ENCODE measurements at regions not wholly inside any gene's neighbourhood (a gene's known extent, or its start where the extent isn't known, plus 50 kb on each side); places are given as distances from the start of the nearest gene placed in this dataset.

DNA sequence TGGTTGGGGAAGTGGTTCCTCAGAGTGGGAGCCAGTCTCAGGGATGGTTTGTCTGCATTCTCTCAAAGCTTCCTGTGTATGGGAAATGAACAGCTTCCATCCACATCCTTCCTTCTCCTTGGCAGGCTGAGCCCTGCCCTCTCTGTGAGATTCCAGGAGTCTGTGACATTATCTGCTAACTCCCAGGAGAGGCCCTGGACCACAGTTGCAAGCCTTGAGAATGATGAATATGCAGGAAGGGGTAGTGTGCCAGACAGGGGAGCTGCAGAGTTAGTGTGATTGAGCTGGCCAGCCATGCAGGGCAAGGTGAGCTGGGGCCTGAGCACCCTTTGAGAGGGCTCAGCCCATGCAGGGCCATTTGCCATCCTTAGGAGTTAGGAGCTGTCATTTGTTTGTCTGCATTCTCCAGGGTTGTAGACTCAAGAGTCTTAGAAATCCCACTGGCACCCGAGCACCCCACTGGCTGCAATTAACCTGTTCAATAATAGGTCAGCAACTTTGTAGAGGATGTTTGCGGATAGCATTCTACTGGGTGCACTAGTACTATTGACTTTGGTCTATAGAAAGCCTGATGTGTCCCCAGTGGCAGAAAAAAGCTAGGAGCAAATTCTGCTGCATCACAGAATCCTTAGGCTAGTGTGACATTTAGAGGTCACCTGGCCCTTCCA is 299.0 kb upstream of the CADM1 start:
- CTCF ChIA-PET (ENCODE audit: low intra/inter-chr PET ratio, low total read pairs): no interaction called here
- no peaks in the 10 kb centered on the region; a peak in 1 of 5 replicates for H3K27me3 ChIP-seq (ENCODE audit: control insufficient read depth in 1 of 2, insufficient read depth in 2 of 2, low read length in 2 of 2)
- DNase-seq (ENCODE audit: low spot score): no peak
- POLR2A ChIA-PET: no interaction called here
- H3K4me3 ChIP-seq (replicated peaks in 1 of 3; ENCODE audit: insufficient read depth in 1 of 3, low read depth in 2 of 3, low read length in 3 of 3): no peak overlapping the region
- no peak overlapping the region for H3K9ac ChIP-seq (ENCODE audit: insufficient read depth, low read depth, low read length)
- 0% methylated on average over 2 of the region's 2 CpGs for WGBS (ENCODE audit: low lambda C conversion rate)
- H2AFZ ChIP-seq (ENCODE audit: low read length): no peak overlapping the region
- FAIRE-seq: no peak
- TF ChIP-seq, protein P1, sequence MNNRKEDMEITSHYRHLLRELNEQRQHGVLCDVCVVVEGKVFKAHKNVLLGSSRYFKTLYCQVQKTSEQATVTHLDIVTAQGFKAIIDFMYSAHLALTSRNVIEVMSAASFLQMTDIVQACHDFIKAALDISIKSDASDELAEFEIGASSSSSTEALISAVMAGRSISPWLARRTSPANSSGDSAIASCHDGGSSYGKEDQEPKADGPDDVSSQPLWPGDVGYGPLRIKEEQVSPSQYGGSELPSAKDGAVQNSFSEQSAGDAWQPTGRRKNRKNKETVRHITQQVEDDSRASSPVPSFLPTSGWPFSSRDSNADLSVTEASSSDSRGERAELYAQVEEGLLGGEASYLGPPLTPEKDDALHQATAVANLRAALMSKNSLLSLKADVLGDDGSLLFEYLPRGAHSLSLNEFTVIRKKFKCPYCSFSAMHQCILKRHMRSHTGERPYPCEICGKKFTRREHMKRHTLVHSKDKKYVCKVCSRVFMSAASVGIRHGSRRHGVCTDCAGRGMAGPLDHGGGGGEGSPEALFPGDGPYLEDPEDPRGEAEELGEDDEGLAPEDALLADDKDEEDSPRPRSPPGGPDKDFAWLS (CRISPR knock-in tag; IDR thresholded peaks at IDR 0.05; ENCODE audit: borderline replicate concordance): no peak
- no peak for TF ChIP-seq ATF1 (CRISPR knock-in tag; IDR thresholded peaks at IDR 0.05)
- TF ChIP-seq, protein P2, sequence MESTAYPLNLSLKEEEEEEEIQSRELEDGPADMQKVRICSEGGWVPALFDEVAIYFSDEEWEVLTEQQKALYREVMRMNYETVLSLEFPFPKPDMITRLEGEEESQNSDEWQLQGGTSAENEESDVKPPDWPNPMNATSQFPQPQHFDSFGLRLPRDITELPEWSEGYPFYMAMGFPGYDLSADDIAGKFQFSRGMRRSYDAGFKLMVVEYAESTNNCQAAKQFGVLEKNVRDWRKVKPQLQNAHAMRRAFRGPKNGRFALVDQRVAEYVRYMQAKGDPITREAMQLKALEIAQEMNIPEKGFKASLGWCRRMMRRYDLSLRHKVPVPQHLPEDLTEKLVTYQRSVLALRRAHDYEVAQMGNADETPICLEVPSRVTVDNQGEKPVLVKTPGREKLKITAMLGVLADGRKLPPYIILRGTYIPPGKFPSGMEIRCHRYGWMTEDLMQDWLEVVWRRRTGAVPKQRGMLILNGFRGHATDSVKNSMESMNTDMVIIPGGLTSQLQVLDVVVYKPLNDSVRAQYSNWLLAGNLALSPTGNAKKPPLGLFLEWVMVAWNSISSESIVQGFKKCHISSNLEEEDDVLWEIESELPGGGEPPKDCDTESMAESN (CRISPR knock-in tag; conservative IDR thresholded peaks at IDR 0.05): no peak
- no peaks in the 10 kb centered on the region for H3K36me3 ChIP-seq (replicated peaks in 1 of 2; ENCODE audit: control insufficient read depth in 1 of 2, insufficient read depth in 2 of 2, low read length in 2 of 2)
- intact Hi-C loops (cut with micrococcal nuclease; ENCODE audit: unreplicated experiment): no loop called here
- no peak overlapping the region for H3K27ac ChIP-seq (ENCODE audit: extremely low read length, insufficient read depth, low read length)
- no TSS peak for BruUV-seq (replicated peaks)
- H3K4me1 ChIP-seq (ENCODE audit: insufficient read depth, low read length): no peaks in the 10 kb centered on the region
- H3K9me3 ChIP-seq (ENCODE audit: low read length): peaks cover 10% of the 10 kb centered on the region
- no peaks in the 10 kb centered on the region for H4K20me1 ChIP-seq (ENCODE audit: insufficient read depth, low read length)
- no peaks in the 10 kb centered on the region for H3K79me2 ChIP-seq (ENCODE audit: insufficient read depth, low read length)
- in situ Hi-C loops (cut with HindIII; ENCODE audit: extremely low pct_ligation_motif_present, low pct_unique_long_range_greater_than_20kb): no loop called here
- no peak overlapping the region for H3K4me2 ChIP-seq (ENCODE audit: low read depth, low read length)
- ATAC-seq: no peak

DNA sequence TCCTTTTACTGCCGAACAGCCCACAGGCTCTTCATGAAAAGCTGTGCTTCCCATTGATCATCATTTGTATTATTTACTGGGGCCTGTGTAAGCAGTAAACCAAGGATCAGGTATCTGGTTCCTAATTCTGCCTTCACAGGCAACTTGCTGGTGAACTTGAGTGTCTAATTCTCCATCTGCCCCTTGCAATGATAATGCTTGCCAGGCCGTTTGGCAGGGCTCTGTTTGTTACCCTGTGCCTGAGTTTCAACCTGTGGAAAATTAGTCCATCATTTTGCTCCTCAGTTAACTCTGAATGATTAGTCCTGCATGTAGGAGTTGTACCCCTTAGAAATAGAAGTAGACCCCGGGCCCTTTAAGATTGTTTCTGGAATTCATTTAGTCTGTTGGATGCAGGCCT is 298.4 kb upstream of the CADM1 start:
- no peak overlapping the region for H2AFZ ChIP-seq (ENCODE audit: low read length)
- in situ Hi-C loops (cut with HindIII; ENCODE audit: extremely low pct_ligation_motif_present, low pct_unique_long_range_greater_than_20kb) (no loop called here), intact Hi-C loops (cut with micrococcal nuclease; ENCODE audit: unreplicated experiment) (no loop called here)
- no peak overlapping the region for H3K9ac ChIP-seq (ENCODE audit: insufficient read depth, low read depth, low read length)
- BruUV-seq (replicated peaks): no TSS peak
- ChIA-PET CTCF (ENCODE audit: low intra/inter-chr PET ratio, low total read pairs) (no interaction called here), POLR2A (no interaction called here)
- no peak for FAIRE-seq
- H3K4me1 ChIP-seq (ENCODE audit: insufficient read depth, low read length): no peaks in the 10 kb centered on the region
- no peaks in the 10 kb centered on the region for H3K36me3 ChIP-seq (replicated peaks in 1 of 2; ENCODE audit: control insufficient read depth in 1 of 2, insufficient read depth in 2 of 2, low read length in 2 of 2)
- H4K20me1 ChIP-seq (ENCODE audit: insufficient read depth, low read length): no peaks in the 10 kb centered on the region
- no peak for ATAC-seq
- no peak overlapping the region for H3K27ac ChIP-seq (ENCODE audit: extremely low read length, insufficient read depth, low read length)
- H3K4me3 ChIP-seq (replicated peaks in 1 of 3; ENCODE audit: insufficient read depth in 1 of 3, low read depth in 2 of 3, low read length in 3 of 3): no peak overlapping the region
- no peaks in the 10 kb centered on the region; a peak in 1 of 5 replicates for H3K27me3 ChIP-seq (ENCODE audit: control insufficient read depth in 1 of 2, insufficient read depth in 2 of 2, low read length in 2 of 2)
- no peak overlapping the region for H3K4me2 ChIP-seq (ENCODE audit: low read depth, low read length)
- H3K9me3 ChIP-seq (ENCODE audit: low read length): peaks cover 4% of the 10 kb centered on the region
- H3K79me2 ChIP-seq (ENCODE audit: insufficient read depth, low read length): no peaks in the 10 kb centered on the region
- no peak for DNase-seq (ENCODE audit: low spot score)
- 11% methylated on average over 3 of the region's 3 CpGs for WGBS (ENCODE audit: low lambda C conversion rate)
- TF ChIP-seq ZNF629 (CRISPR knock-in tag; conservative IDR thresholded peaks at IDR 0.05) (no peak), MBNL3 (CRISPR knock-in tag; conservative IDR thresholded peaks at IDR 0.05) (no peak), MEIS2 (CRISPR knock-in tag; IDR thresholded peaks at IDR 0.05) (no peak), HNRNPL (IDR thresholded peaks at IDR 0.05; ENCODE audit: low read depth, low read length) (no peak), ATF1 (CRISPR knock-in tag; IDR thresholded peaks at IDR 0.05) (no peak), SOX13 (IDR thresholded peaks at IDR 0.05) (no peak), SOX13 (CRISPR knock-in tag; conservative IDR thresholded peaks at IDR 0.05 in 1 of 2, IDR thresholded peaks at IDR 0.05 in 1 of 2) (no peak)
- TF ChIP-seq, protein P3, sequence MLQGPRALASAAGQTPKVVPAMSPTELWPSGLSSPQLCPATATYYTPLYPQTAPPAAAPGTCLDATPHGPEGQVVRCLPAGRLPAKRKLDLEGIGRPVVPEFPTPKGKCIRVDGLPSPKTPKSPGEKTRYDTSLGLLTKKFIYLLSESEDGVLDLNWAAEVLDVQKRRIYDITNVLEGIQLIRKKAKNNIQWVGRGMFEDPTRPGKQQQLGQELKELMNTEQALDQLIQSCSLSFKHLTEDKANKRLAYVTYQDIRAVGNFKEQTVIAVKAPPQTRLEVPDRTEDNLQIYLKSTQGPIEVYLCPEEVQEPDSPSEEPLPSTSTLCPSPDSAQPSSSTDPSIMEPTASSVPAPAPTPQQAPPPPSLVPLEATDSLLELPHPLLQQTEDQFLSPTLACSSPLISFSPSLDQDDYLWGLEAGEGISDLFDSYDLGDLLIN (CRISPR knock-in tag; IDR thresholded peaks at IDR 0.05; ENCODE audit: borderline replicate concordance): no peak
- TF ChIP-seq, protein P4, sequence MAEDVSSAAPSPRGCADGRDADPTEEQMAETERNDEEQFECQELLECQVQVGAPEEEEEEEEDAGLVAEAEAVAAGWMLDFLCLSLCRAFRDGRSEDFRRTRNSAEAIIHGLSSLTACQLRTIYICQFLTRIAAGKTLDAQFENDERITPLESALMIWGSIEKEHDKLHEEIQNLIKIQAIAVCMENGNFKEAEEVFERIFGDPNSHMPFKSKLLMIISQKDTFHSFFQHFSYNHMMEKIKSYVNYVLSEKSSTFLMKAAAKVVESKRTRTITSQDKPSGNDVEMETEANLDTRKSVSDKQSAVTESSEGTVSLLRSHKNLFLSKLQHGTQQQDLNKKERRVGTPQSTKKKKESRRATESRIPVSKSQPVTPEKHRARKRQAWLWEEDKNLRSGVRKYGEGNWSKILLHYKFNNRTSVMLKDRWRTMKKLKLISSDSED (CRISPR knock-in tag; IDR thresholded peaks at IDR 0.05): no peak

Data from HepG2 (cell line).